ENCODE measurements at regions not wholly inside any gene's neighbourhood (a gene's known extent, or its start where the extent isn't known, plus 50 kb on each side); places are given as distances from the start of the nearest gene placed in this dataset.

DNA sequence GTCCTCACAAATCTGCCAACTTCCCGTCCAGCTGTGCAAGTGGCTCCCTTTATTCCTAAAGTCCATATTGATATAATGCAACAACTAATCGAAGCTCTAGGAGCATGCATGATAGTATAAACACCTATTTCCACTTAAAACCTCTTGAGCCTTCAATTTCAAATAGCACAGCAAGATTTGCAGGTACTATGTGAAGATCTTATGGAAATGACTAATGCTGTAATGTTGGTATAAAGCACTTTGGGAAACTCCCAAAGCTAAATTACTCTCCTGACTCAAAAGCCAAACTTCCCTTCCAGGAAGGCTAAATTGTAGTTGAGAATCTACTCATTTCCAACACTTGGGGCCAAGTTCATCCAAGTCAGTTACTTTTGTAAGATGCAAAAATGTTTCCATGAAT is 287.6 kb upstream of the CDH11 start (continued):
- TF ChIP-seq ELF4 (CRISPR knock-in tag; IDR thresholded peaks at IDR 0.05; ENCODE audit: borderline replicate concordance): no peak
- TF ChIP-seq RCOR2 (CRISPR knock-in tag; IDR thresholded peaks at IDR 0.05): no peak
- TF ChIP-seq, protein P1, sequence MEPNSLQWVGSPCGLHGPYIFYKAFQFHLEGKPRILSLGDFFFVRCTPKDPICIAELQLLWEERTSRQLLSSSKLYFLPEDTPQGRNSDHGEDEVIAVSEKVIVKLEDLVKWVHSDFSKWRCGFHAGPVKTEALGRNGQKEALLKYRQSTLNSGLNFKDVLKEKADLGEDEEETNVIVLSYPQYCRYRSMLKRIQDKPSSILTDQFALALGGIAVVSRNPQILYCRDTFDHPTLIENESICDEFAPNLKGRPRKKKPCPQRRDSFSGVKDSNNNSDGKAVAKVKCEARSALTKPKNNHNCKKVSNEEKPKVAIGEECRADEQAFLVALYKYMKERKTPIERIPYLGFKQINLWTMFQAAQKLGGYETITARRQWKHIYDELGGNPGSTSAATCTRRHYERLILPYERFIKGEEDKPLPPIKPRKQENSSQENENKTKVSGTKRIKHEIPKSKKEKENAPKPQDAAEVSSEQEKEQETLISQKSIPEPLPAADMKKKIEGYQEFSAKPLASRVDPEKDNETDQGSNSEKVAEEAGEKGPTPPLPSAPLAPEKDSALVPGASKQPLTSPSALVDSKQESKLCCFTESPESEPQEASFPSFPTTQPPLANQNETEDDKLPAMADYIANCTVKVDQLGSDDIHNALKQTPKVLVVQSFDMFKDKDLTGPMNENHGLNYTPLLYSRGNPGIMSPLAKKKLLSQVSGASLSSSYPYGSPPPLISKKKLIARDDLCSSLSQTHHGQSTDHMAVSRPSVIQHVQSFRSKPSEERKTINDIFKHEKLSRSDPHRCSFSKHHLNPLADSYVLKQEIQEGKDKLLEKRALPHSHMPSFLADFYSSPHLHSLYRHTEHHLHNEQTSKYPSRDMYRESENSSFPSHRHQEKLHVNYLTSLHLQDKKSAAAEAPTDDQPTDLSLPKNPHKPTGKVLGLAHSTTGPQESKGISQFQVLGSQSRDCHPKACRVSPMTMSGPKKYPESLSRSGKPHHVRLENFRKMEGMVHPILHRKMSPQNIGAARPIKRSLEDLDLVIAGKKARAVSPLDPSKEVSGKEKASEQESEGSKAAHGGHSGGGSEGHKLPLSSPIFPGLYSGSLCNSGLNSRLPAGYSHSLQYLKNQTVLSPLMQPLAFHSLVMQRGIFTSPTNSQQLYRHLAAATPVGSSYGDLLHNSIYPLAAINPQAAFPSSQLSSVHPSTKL (CRISPR knock-in tag; IDR thresholded peaks at IDR 0.05): no peak
- TF ChIP-seq ZNF615 (CRISPR knock-in tag; IDR thresholded peaks at IDR 0.05; ENCODE audit: borderline replicate concordance): no peak

DNA sequence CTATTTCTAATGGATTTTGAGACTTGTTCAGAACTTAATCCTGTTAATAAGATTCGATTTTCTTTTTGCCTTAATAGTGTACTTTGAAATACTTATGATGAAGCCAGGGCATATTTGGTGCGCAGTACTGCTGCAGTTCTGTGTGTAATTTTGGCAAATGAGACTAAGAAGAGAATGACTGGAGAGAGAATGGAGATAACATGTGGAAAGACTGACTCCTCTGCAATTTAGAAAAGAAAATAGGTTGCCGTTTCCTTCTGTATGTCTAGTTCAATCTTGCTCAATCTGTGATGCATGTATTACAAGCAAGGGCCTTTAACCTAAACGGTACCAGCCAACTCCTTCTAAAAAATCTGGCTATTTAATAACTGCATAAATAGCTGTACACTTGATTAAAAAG is 285.1 kb upstream of the CDH11 start:
- ATAC-seq (no peak), DNase-seq (ENCODE audit: low spot score) (no peak), FAIRE-seq (no peak)
- Histone ChIP-seq H3K4me2 (ENCODE audit: low read depth, low read length) (no peak overlapping the region), H3K27ac (ENCODE audit: extremely low read length, insufficient read depth, low read length) (no peak overlapping the region), H3K79me2 (ENCODE audit: insufficient read depth, low read length) (no peaks in the 10 kb centered on the region), H4K20me1 (ENCODE audit: insufficient read depth, low read length) (no peaks in the 10 kb centered on the region), H3K9me3 (ENCODE audit: low read length) (peaks cover 24% of the 10 kb centered on the region), H3K36me3 (replicated peaks in 1 of 2; ENCODE audit: control insufficient read depth in 1 of 2, insufficient read depth in 2 of 2, low read length in 2 of 2) (no peaks in the 10 kb centered on the region), H3K27me3 (ENCODE audit: control insufficient read depth in 1 of 2, insufficient read depth in 2 of 2, low read length in 2 of 2) (no peaks in the 10 kb centered on the region), H3K4me3 (replicated peaks in 1 of 3; ENCODE audit: insufficient read depth in 1 of 3, low read depth in 2 of 3, low read length in 3 of 3) (no peak overlapping the region), H3K9ac (ENCODE audit: insufficient read depth, low read depth, low read length) (no peak overlapping the region), H3K4me1 (ENCODE audit: insufficient read depth, low read length) (no peaks in the 10 kb centered on the region), H2AFZ (ENCODE audit: low read length) (no peak overlapping the region)
- POLR2A ChIA-PET: no interaction called here
- BruUV-seq (replicated peaks): no TSS peak
- in situ Hi-C loops (cut with HindIII; ENCODE audit: extremely low pct_ligation_motif_present, low pct_unique_long_range_greater_than_20kb): no loop called here
- intact Hi-C loops (cut with micrococcal nuclease; ENCODE audit: unreplicated experiment): no loop called here
- CTCF ChIA-PET (ENCODE audit: low intra/inter-chr PET ratio, low total read pairs): no interaction called here
- 4% methylated on average over 4 of the region's 4 CpGs for WGBS (ENCODE audit: low lambda C conversion rate)
- no peak for TF ChIP-seq ZNF101 (CRISPR knock-in tag; IDR thresholded peaks at IDR 0.05; ENCODE audit: borderline replicate concordance, low read depth)
- TF ChIP-seq, protein P2, sequence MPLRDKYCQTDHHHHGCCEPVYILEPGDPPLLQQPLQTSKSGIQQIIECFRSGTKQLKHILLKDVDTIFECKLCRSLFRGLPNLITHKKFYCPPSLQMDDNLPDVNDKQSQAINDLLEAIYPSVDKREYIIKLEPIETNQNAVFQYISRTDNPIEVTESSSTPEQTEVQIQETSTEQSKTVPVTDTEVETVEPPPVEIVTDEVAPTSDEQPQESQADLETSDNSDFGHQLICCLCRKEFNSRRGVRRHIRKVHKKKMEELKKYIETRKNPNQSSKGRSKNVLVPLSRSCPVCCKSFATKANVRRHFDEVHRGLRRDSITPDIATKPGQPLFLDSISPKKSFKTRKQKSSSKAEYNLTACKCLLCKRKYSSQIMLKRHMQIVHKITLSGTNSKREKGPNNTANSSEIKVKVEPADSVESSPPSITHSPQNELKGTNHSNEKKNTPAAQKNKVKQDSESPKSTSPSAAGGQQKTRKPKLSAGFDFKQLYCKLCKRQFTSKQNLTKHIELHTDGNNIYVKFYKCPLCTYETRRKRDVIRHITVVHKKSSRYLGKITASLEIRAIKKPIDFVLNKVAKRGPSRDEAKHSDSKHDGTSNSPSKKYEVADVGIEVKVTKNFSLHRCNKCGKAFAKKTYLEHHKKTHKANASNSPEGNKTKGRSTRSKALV (CRISPR knock-in tag; IDR thresholded peaks at IDR 0.05): no peak
- no peak for TF ChIP-seq TOE1 (CRISPR knock-in tag; IDR thresholded peaks at IDR 0.05)
